ENCODE measurements at regions not wholly inside any gene's neighbourhood (a gene's known extent, or its start where the extent isn't known, plus 50 kb on each side); places are given as distances from the start of the nearest gene placed in this dataset.
"Not testable (repeated sequence)": the region's sequence is repeated elsewhere in the genome, so short reads cannot be mapped to it uniquely, and the experiment has no call there.

GRCh38 chr17:33955461-33955860 is 299.6 kb upstream of the CCL2 start:
- H3K4me1 Mint-ChIP-seq, result peaks cover 16% of the 10 kb centered on the region
- H3K4me3 Mint-ChIP-seq, result no peak overlapping the region
- no peak overlapping the region for H3K9ac ChIP-seq (ENCODE audit: insufficient read depth, low read length, poor library complexity, severe bottlenecking)
- H3K36me3 Mint-ChIP-seq, result no peaks in the 10 kb centered on the region
- no peaks in the 10 kb centered on the region for H3K36me3 ChIP-seq (replicated peaks in 1 of 2; ENCODE audit: control insufficient read depth in 1 of 2, insufficient read depth in 2 of 2, low read length in 2 of 2)
- peaks cover 0 to 9% of the 10 kb centered on the region in 2 donors for H3K9me3 ChIP-seq (replicated peaks in 1 of 2; ENCODE audit: control insufficient read depth in 1 of 2, insufficient read depth in 1 of 2, low read length in 2 of 2)
- H2AFZ ChIP-seq (ENCODE audit: insufficient read depth, low read depth, low read length, poor library complexity, severe bottlenecking), result no peak overlapping the region
- no peak overlapping the region for H3K4me3 ChIP-seq (replicated peaks in 1 of 3; ENCODE audit: low read depth in 2 of 3, low read length in 3 of 3)
- no peak overlapping the region for H3K27ac Mint-ChIP-seq
- no peaks in the 10 kb centered on the region for H3K27me3 ChIP-seq (ENCODE audit: control insufficient read depth in 2 of 2, insufficient read depth in 2 of 2, low read length in 2 of 2)
- intact Hi-C loops (cut with micrococcal nuclease), result no loop called here
- H3K79me2 ChIP-seq (ENCODE audit: insufficient read depth, low read length), result no peaks in the 10 kb centered on the region
- no peak for TF ChIP-seq CTCF (IDR thresholded peaks at IDR 0.05)
- H3K9me3 Mint-ChIP-seq, result peaks cover 6 to 20% (median 13%) of the 10 kb centered on the region in 7 donors
- peaks cover 0 to 4% (median 2%) of the 10 kb centered on the region in 3 donors for H3K27me3 Mint-ChIP-seq (ENCODE audit: low read depth in 3 of 3)
- no peaks in the 10 kb centered on the region for H4K20me1 ChIP-seq (ENCODE audit: insufficient read depth, low read length)
- H3K4me1 ChIP-seq (ENCODE audit: control insufficient read depth in 1 of 2, insufficient read depth in 2 of 2, low read length in 2 of 2), result peaks cover 0 to 10% of the 10 kb centered on the region in 2 donors
- WGBS (ENCODE audit: insufficient coverage), result 80% methylated on average over 1 of the region's 2 CpGs
- no peak for DNase-seq
- H3K4me2 ChIP-seq (replicated peaks; ENCODE audit: extremely low read depth, low read length, poor library complexity, severe bottlenecking), result no peak overlapping the region
- H3K27ac ChIP-seq (ENCODE audit: low read depth in 1 of 2, low read length in 2 of 2), result no peak overlapping the region

GRCh38 chr17:33959098-33959497 is 296.0 kb upstream of the CCL2 start:
- peaks cover 28% of the 10 kb centered on the region for H3K4me1 Mint-ChIP-seq
- H3K4me3 Mint-ChIP-seq; H3K27ac ChIP-seq (ENCODE audit: low read depth in 1 of 2, low read length in 2 of 2); H3K4me3 ChIP-seq (replicated peaks in 1 of 3; ENCODE audit: low read depth in 2 of 3, low read length in 3 of 3); H3K27ac Mint-ChIP-seq; H2AFZ ChIP-seq (ENCODE audit: insufficient read depth, low read depth, low read length, poor library complexity, severe bottlenecking); H3K79me2 ChIP-seq (ENCODE audit: insufficient read depth, low read length); intact Hi-C loops (cut with micrococcal nuclease); H3K27me3 Mint-ChIP-seq (ENCODE audit: low read depth in 3 of 3); H3K9me3 ChIP-seq (replicated peaks in 1 of 2; ENCODE audit: control insufficient read depth in 1 of 2, insufficient read depth in 1 of 2, low read length in 2 of 2); H3K27me3 ChIP-seq (ENCODE audit: control insufficient read depth in 2 of 2, insufficient read depth in 2 of 2, low read length in 2 of 2); H3K36me3 ChIP-seq (replicated peaks in 1 of 2; ENCODE audit: control insufficient read depth in 1 of 2, insufficient read depth in 2 of 2, low read length in 2 of 2); H3K36me3 Mint-ChIP-seq; H3K9ac ChIP-seq (ENCODE audit: insufficient read depth, low read length, poor library complexity, severe bottlenecking); H3K4me2 ChIP-seq (replicated peaks; ENCODE audit: extremely low read depth, low read length, poor library complexity, severe bottlenecking); H4K20me1 ChIP-seq (ENCODE audit: insufficient read depth, low read length); DNase-seq: not testable (repeated sequence)
- peaks cover 15 to 19% of the 10 kb centered on the region in 2 donors for H3K4me1 ChIP-seq (ENCODE audit: control insufficient read depth in 1 of 2, insufficient read depth in 2 of 2, low read length in 2 of 2)
- peaks cover 6 to 23% (median 13%) of the 10 kb centered on the region in 7 donors for H3K9me3 Mint-ChIP-seq

Data from CD14-positive monocyte (primary cell).